PC-3 (cell line): ENCODE measurements at regions not wholly inside any gene's neighbourhood (a gene's known extent, or its start where the extent isn't known, plus 50 kb on each side); places are given as distances from the start of the nearest gene placed in this dataset.

Source experiments
- EZH2phosphoT487 ChIP-seq: fragments of 300-600 bp; sonication (generic); IDR thresholded peaks from 2 replicates; pipeline ENCODE4 v1.6.1; 2018; ENCODE audit warnings: mild to moderate bottlenecking, antibody characterized with exemption, low read length, borderline replicate concordance
- TF ChIP-seq, protein P1 (sequence below): fragments of 300-600 bp; sonication (generic); conservative IDR thresholded peaks from 2 replicates; pipeline ENCODE4 v1.5.1; 2017; ENCODE audit warnings: antibody characterized with exemption, low read depth, mild to moderate bottlenecking, low read length

- TF ChIP-seq, protein P1, sequence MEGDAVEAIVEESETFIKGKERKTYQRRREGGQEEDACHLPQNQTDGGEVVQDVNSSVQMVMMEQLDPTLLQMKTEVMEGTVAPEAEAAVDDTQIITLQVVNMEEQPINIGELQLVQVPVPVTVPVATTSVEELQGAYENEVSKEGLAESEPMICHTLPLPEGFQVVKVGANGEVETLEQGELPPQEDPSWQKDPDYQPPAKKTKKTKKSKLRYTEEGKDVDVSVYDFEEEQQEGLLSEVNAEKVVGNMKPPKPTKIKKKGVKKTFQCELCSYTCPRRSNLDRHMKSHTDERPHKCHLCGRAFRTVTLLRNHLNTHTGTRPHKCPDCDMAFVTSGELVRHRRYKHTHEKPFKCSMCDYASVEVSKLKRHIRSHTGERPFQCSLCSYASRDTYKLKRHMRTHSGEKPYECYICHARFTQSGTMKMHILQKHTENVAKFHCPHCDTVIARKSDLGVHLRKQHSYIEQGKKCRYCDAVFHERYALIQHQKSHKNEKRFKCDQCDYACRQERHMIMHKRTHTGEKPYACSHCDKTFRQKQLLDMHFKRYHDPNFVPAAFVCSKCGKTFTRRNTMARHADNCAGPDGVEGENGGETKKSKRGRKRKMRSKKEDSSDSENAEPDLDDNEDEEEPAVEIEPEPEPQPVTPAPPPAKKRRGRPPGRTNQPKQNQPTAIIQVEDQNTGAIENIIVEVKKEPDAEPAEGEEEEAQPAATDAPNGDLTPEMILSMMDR = no peak
- TF ChIP-seq EZH2phosphoT487 = no peak
Measured at GRCh38 chr13:19117913-19118739, 63.5 kb downstream of the TUBA3C start.
